Motor neuron (in vitro differentiated cells): ENCODE measurements at regions not wholly inside any gene's neighbourhood (a gene's known extent, or its start where the extent isn't known, plus 50 kb on each side); places are given as distances from the start of the nearest gene placed in this dataset.

ENCODE experiments used
- ATAC-seq, 8 experiments: fragments of 200-7000 bp; cut with Tn5 transposase; replicated peaks in 6 of 8; 2 replicates each; pipeline ENCODE4 v1.8.0; 2021; ENCODE audit warnings: mild to moderate bottlenecking in 8 of 8, moderate library complexity in 8 of 8
- H3K27ac ChIP-seq, 2 donors: fragments of 250-450 bp; sonication (Bioruptor Pico); 2 replicates each; pipeline ENCODE4 v1.9.0; 2021; ENCODE audit warnings: antibody characterized with exemption in 2 of 2, mild to moderate bottlenecking in 2 of 2, moderate library complexity in 1 of 2
- H3K4me1 ChIP-seq, 2 donors: fragments of 250-450 bp; sonication (Bioruptor Pico); replicated peaks in 1 of 2; 2 replicates each; pipeline ENCODE4 v1.6.1; 2021; ENCODE audit warnings: antibody characterized with exemption in 2 of 2, mild to moderate bottlenecking in 2 of 2, moderate library complexity in 1 of 2
- H3K4me3 ChIP-seq, 5 donors: fragments of 250-450 bp; sonication (Bioruptor Pico); 2 replicates each; pipeline ENCODE4 v1.9.0; 2021; ENCODE audit warnings: antibody characterized with exemption in 5 of 5, mild to moderate bottlenecking in 5 of 5, moderate library complexity in 4 of 5
- WGBS, 10 experiments: fragments of 450-650 bp; shearing (Covaris generic); methylation state at CpG; one replicate each; pipeline ENCODE4 v1.0.0; 2022; 5-methylcytosine and 5-hydroxymethylcytosine counted together
- in situ Hi-C, 9 experiments: fragments of 400-800 bp; cut with MboI; loops; one replicate each; pipeline ENCODE4 v1.15.0; 2021; ENCODE audit warnings: low sequenced_read_pairs in 9 of 9, low pct_unique_long_range_greater_than_20kb in 2 of 9; ENCODE audit not compliant: unreplicated experiment in 9 of 9

DNA sequence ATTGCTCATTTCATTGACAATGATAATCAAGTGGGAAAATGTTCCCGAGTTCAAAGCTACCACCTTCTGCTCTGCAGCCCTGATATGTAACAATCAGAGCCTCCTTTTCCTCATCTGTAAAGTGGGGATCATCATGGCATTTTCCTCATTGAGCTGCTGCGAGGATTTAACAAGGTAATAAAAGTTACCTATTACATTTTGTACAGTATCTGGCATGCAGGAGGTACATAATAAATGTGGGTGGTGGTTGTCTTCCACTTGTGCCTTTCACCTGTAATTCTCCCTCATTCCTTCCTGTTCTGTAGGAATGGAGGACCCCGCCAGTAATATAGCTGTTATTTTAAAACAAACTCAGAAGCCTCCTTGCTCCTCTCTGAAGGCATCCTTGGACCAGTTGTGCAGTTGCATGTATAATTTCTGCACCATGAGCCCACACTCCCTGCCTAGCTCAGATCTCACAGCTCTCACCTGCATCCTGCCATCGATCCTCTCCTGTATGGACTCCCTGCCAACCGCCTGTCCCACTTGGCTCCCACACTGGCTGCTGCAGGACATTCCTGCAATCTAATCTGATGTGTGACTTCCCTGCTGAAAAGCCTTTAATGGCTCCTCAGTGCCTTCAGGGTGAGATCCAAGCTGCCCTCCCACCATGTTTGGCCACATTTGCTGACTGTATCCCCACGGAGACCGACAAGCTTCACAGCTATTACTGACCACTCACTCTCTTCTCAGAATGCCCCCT, 350.4 kb downstream of the EN1 start:
- Histone ChIP-seq H3K4me3 (no peak overlapping the region), H3K4me1 (peaks cover 0 to 8% of the 10 kb centered on the region in 2 donors), H3K27ac (no peak overlapping the region)
- in situ Hi-C loops = loop anchor here in 1 of 9 experiments (25.0 kb wide), 1 partner anchor 265 kb away; no protein-coding TSS in a partner anchor
- 71 to 100% (median 91%) methylated on average over 2 to 5 of the region's 7 CpGs; no CpG with 5 or more reads in 2 of the 10 experiments for WGBS, 10 experiments
- ATAC-seq = no peak

DNA sequence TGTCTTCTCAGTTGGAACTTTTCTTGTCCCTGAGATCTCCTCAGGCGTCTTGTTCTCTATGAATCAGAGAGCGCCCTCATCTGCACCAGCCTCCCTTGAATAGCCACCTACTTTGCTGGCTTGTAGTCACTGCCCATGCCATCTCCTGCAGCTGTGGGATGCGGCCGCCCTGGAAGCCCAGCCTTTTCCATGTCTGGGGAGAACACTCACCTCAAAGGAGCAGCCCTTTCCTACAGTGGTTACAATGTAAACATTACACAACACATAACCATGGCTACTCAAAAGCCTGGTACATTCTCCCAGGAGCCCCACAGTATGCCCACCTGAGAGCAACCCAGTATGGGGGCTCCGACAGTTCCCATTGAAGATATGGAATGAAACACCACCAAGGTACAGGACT, 351.0 kb downstream of the EN1 start:
- in situ Hi-C loops = loop anchor here in 1 of 9 experiments (25.0 kb wide), 1 partner anchor 266 kb away; no protein-coding TSS in a partner anchor
- WGBS, 10 experiments = 20 to 100% (median 98%) methylated on average over 1 to 4 of the region's 5 CpGs; no CpG with 5 or more reads in 4 of the 10 experiments
- ATAC-seq = no peak
- no peak overlapping the region for H3K4me3 ChIP-seq
- no peak overlapping the region for H3K27ac ChIP-seq
- peaks cover 0 to 8% of the 10 kb centered on the region in 2 donors for H3K4me1 ChIP-seq

DNA sequence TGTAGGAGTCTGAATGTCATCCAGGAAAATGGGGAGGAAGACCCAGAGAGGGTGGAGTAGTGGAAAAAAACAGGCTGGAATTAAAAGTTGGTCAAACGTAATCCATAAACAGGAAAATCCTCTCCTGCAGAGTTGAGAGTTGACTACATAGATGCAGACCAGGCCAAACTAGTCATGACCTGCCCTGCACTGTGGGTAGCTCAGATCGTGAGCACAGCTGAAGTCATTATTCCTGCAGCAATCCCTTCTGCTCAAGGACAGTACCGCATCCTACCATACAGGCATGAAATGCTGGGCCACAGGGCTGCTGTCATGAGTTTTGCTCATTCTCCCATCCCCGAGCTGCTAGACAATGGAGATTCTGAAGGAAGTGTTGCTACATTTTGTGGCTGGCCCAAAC, 352.2 kb downstream of the EN1 start:
- in situ Hi-C loops = loop anchor here in 1 of 9 experiments (25.0 kb wide), 1 partner anchor 267 kb away; no protein-coding TSS in a partner anchor
- H3K27ac ChIP-seq = no peak overlapping the region
- ATAC-seq = peak in 2 of 8 experiments; percentile 68 to 76
- WGBS, 10 experiments = 17 to 83% (median 67%) methylated on average over 1 to 4 of the region's 4 CpGs; no CpG with 5 or more reads in 3 of the 10 experiments
- no peak overlapping the region for H3K4me3 ChIP-seq
- H3K4me1 ChIP-seq = peaks cover 0 to 8% of the 10 kb centered on the region in 2 donors

DNA sequence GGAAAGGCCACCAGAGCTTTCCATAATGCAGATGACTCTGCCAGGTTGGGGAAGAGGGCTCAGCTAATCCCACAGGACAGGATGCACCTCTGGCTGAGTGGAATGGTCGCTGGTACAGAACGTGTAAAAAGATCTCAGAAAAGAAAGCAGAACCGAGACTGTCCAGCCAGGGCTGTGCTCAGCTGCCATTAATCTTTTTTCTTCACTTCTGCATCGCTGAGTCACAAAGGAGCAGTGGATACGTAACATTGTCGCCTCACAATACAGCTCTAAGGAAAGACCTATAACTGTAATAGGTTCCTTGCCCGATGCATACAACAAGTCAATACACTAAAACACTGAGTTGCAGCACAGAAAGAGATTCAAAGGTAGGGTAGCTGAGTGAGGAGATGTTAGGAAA, 354.2 kb downstream of the EN1 start:
- in situ Hi-C loops = loop anchor here in 1 of 9 experiments (25.0 kb wide), 1 partner anchor 269 kb away; no protein-coding TSS in a partner anchor
- Histone ChIP-seq H3K4me1 (peaks cover 0 to 8% of the 10 kb centered on the region in 2 donors), H3K27ac (no peak overlapping the region), H3K4me3 (no peak overlapping the region)
- peak in 5 of 8 experiments; percentile 30 to 92 (median 77) for ATAC-seq
- 40 to 100% (median 51%) methylated on average over 1 to 7 of the region's 7 CpGs; no CpG with 5 or more reads in 2 of the 10 experiments for WGBS, 10 experiments

DNA sequence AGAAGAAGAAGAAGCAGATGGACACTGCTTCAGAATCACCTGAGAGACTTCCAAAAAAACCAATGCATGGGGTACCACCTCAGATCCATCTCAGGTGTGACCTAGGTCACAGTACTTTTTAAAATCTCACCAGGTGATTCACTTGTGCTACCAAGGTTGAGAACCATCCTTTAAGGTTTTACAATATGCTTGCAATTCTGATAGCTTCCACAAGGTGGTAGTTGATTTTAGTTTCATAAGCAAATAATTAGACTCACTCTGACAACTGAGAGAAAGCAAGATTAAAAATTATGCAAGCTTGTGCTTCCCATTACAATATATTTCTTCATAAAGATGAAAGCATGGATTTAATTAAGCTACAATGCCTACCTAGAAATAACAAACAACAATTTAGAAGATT, 355.1 kb downstream of the EN1 start:
- no peak overlapping the region for H3K27ac ChIP-seq
- peaks cover 0 to 8% of the 10 kb centered on the region in 2 donors for H3K4me1 ChIP-seq
- ATAC-seq = no peak
- no peak overlapping the region for H3K4me3 ChIP-seq
- in situ Hi-C loops = loop anchor here in 1 of 9 experiments (25.0 kb wide), 1 partner anchor 270 kb away; no protein-coding TSS in a partner anchor

DNA sequence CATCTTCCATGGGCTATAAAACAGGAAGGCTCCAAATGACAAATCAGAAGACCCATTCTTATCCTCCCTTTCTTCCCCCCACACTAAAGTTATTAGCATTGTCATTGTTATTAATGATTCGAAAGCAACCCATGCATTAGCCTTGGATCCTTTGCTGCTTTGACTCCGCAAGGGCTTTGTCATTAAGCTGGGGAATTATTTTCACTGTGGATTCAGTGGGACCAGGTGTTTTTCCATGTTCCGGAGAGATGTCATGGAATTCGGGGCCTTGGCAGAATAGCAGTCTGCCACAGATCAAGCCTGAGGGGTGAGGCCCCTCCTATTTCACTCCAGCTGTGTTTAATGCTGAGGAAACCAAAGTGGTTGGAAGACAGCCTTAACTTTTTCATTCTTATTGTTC, 357.1 kb downstream of the EN1 start:
- in situ Hi-C loops = loop anchor here in 1 of 9 experiments (25.0 kb wide), 1 partner anchor 272 kb away; no protein-coding TSS in a partner anchor
- 18 to 100% (median 45%) methylated on average over 1 to 4 of the region's 4 CpGs; no CpG with 5 or more reads in 2 of the 10 experiments for WGBS, 10 experiments
- H3K4me3 ChIP-seq = no peak overlapping the region
- H3K4me1 ChIP-seq = peaks cover 0 to 8% of the 10 kb centered on the region in 2 donors
- peak in 3 of 8 experiments; percentile 26 to 45 (median 36) for ATAC-seq
- H3K27ac ChIP-seq = no peak overlapping the region

DNA sequence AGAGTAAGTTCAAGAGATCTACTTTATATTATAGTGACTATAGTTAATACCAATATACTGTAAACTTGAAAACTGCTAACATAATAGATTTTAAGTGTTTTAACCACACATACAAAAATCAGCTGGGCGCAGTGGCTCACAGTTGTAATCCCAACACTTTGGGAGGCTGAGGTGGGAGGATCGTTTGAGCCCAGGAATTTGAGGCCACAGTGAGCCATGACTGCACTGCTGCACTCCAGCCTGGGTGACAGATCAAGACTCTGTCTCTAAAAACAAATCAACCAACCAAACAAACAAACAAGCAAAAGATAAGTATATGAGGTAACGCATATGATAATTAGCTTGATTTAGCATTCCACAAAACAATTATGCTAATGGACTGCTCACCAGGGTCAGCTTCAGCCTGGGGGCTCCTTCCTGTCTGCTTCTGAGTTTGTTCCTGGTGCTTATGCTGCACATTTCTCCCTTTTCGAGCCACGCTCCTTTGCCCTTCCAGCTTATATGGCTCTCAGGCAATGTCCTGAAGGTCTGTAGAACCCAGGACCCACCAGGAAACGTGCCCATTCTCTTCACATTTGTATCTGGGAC, 357.6 kb downstream of the EN1 start:
- Histone ChIP-seq H3K27ac (no peak overlapping the region), H3K4me3 (no peak overlapping the region), H3K4me1 (peaks cover 0 to 8% of the 10 kb centered on the region in 2 donors)
- WGBS, 10 experiments = 25 to 100% (median 60%) methylated on average over 1 to 6 of the region's 6 CpGs
- in situ Hi-C loops = loop anchor here in 1 of 9 experiments (25.0 kb wide), 1 partner anchor 272 kb away; no protein-coding TSS in a partner anchor
- peak in 4 of 8 experiments; percentile 6 to 92 (median 50) for ATAC-seq

DNA sequence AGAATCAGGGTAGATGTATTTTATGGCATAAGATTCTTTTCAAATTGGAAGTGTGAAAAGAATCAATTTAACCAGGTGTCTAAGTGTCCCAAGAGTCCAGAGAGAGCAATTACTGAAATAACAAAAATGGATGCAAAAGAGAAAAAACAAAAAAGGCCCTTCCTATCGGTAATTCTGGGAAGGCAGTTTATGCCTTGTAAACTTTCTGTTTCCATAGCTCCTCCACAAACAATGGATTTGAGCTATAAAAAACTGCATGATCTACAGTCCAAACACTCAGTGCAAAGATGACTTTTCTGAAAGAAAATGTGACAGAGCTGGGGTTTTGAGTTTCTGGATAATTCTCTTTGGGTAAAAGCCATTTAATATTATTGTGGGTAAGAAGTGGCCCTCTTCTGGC, 366.1 kb downstream of the EN1 start:
- ATAC-seq = peak in 3 of 8 experiments; percentile 18 to 43 (median 24)
- in situ Hi-C loops = loop anchor here in 1 of 9 experiments (25.0 kb wide), 1 partner anchor 281 kb away; no protein-coding TSS in a partner anchor
- Histone ChIP-seq H3K4me3 (no peak overlapping the region), H3K4me1 (no peaks in the 10 kb centered on the region), H3K27ac (no peak overlapping the region)
- WGBS, 10 experiments = 10 to 100% (median 81%) methylated on average over 1 of the region's 1 CpG; no CpG with 5 or more reads in 2 of the 10 experiments

DNA sequence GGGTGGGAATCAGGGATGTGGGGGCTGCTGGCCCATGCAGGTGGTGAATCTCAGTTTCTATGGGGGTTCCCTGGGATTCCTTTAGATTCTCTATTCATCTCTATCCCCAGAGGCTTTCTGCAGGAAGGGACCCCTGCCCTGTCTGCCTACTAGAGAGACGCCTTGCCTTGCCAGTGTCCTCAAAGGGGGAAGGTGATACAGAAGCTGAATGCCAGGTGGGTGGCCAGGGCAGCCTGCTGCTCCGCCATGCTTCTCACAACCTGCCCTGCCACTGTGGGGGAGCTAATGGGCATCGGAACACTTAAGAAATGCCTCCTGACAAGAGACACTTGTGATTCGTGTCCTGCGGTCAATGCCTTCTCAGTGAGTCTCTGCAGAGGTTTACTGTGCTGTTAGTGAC, 368.4 kb downstream of the EN1 start:
- 80 to 100% (median 100%) methylated on average over 1 to 2 of the region's 5 CpGs; no CpG with 5 or more reads in 5 of the 10 experiments for WGBS, 10 experiments
- no peak overlapping the region for H3K27ac ChIP-seq
- ATAC-seq = no peak
- H3K4me1 ChIP-seq = peaks cover 4 to 7% of the 10 kb centered on the region in 2 donors
- in situ Hi-C loops = loop anchor here in 1 of 9 experiments (25.0 kb wide), 1 partner anchor 283 kb away; no protein-coding TSS in a partner anchor
- H3K4me3 ChIP-seq = no peak overlapping the region

DNA sequence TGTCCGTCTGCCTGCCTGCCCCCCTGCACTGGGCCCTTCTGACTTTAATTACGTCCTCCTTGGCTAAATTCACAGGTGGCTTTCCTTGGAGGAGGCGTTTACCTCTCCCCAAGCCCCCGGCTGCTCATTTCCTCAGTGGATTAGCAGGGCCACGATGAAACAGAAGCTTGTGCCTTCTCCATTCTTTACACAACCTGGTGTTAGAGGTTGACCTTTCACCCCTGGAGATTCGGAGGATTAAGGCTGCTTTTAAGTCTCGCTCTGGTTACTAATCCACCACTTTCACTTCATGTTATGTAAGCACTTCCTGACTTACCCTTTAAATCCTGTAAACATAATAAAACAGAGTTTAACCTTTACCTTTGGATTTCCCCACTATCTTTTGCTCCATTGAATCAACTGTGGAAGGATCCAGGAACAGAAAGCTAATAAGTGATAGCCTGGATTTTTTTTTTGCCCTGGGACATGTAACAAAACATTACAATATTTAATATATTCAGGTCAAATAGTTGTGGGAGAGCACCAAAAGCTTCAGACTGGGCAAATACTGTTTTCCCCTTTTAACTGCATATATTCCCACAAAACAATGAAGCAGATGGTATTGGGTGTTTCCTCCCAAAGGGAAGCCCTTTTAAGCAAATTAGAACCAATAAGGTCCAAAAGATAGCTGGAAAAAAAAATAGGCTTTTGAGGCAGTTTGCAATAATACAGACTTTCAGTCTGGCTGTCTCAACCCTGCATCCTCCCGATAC, 370.2 kb downstream of the EN1 start:
- in situ Hi-C loops = loop anchor here in 1 of 9 experiments (25.0 kb wide), 1 partner anchor 285 kb away; no protein-coding TSS in a partner anchor
- Histone ChIP-seq H3K27ac (no peak overlapping the region), H3K4me1 (peaks cover 4 to 8% of the 10 kb centered on the region in 2 donors), H3K4me3 (no peak overlapping the region)
- 51 to 100% (median 67%) methylated on average over 1 to 8 of the region's 8 CpGs; no CpG with 5 or more reads in 1 of the 10 experiments for WGBS, 10 experiments
- peak in 2 of 8 experiments; percentile 54 to 57 for ATAC-seq

DNA sequence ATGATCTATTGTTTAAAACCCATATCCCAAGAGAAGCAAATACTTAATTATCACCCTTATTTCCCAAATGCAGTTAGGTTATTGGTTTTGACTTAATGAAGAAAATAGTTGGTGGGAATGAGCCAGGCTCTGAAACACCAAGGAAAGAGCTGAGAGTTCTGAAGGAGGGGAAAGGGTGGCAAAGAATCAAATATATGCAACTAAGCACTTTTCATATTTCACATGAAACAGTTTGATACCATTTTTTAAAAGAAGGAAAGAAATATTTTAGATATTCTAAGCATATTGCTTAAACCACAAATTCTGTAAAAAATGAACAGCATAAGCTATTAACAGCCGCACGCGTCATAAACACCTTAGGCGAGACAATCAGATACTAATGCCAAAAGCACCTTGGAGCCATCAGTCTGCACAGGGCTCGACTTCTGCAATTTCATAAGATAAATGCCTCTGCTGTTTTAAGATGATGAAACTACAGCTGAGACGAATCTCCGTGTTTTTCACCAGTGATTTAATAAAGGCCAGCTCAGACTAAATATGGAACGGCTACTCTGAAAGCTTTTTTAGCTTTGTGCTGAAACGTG, 371.7 kb downstream of the EN1 start:
- H3K4me3 ChIP-seq = no peak overlapping the region
- peaks cover 4 to 8% of the 10 kb centered on the region in 2 donors for H3K4me1 ChIP-seq
- ATAC-seq = no peak
- no peak overlapping the region for H3K27ac ChIP-seq
- in situ Hi-C loops = loop anchor here in 1 of 9 experiments (25.0 kb wide), 1 partner anchor 287 kb away; no protein-coding TSS in a partner anchor
- 66 to 98% (median 90%) methylated on average over 5 to 9 of the region's 9 CpGs for WGBS, 10 experiments

DNA sequence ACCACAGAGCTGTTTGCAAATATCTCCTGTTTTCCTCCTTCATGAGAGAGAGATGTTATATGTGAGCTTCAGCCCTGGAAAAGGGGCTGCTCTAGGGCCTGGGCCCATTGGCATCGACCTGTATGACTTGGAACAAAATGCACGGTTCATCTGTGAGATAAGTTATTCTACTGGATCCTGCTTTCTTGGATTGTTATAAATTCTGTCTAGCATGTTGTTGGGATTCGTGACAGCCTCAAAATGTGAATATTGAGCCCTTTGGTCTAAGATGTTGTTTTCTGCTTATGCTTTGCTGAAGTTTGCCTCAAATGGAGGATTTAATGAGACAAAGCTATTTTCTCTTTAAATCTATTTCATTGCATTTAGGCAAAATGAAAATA, 372.9 kb downstream of the EN1 start:
- Histone ChIP-seq H3K27ac (no peak overlapping the region), H3K4me1 (peaks cover 4 to 8% of the 10 kb centered on the region in 2 donors), H3K4me3 (no peak overlapping the region)
- in situ Hi-C loops = no loop called here
- 63 to 100% (median 89%) methylated on average over 1 to 3 of the region's 3 CpGs; no CpG with 5 or more reads in 1 of the 10 experiments for WGBS, 10 experiments
- ATAC-seq = no peak
